Urinary bladder (tissue), 3 donors: ENCODE measurements at regions not wholly inside any gene's neighbourhood (a gene's known extent, or its start where the extent isn't known, plus 50 kb on each side); places are given as distances from the start of the nearest gene placed in this dataset.

ENCODE experiments used
- DNase-seq: peaks from one replicate; pipeline ENCODE4 v3.0.0-alpha.2; 2015; ENCODE audit errors: extremely low spot score
- H3K27ac ChIP-seq: one replicate; pipeline ENCODE4 v1.5.1; 2013; ENCODE audit warnings: low read depth, mild to moderate bottlenecking, moderate library complexity
- H3K36me3 ChIP-seq: one replicate; pipeline ENCODE4 v1.6.1; 2013; ENCODE audit warnings: mild to moderate bottlenecking, moderate library complexity; ENCODE audit not compliant: insufficient read depth
- H3K4me1 ChIP-seq: one replicate; pipeline ENCODE4 v1.6.1; 2013; ENCODE audit warnings: mild to moderate bottlenecking, moderate library complexity; ENCODE audit not compliant: insufficient read depth
- H3K4me3 ChIP-seq: one replicate; pipeline ENCODE4 v1.5.1; 2013; ENCODE audit warnings: low read depth, low read length
- WGBS: extraction: QIAGEN DNeasy Blood & Tissue Kit; methylation state at CpG from one replicate; pipeline ENCODE4 v1.1.7; 2013; 5-methylcytosine and 5-hydroxymethylcytosine counted together
- donor health status: healthy with polysubstance abuse.
- donor health status: healthy.

GRCh38 chr16:82567175-82567574 is 59.6 kb upstream of the CDH13 start:
- Histone ChIP-seq H3K27ac (no peak overlapping the region), H3K4me1 (no peaks in the 10 kb centered on the region), H3K36me3 (no peaks in the 10 kb centered on the region), H3K4me3 (no peak overlapping the region)
- WGBS, result 62% methylated on average over 5 of the region's 5 CpGs
- DNase-seq, result no peak

GRCh38 chr16:82563401-82563800 is 63.4 kb upstream of the CDH13 start:
- Histone ChIP-seq H3K4me3 (no peak overlapping the region), H3K36me3 (no peaks in the 10 kb centered on the region), H3K4me1 (no peaks in the 10 kb centered on the region), H3K27ac (no peak overlapping the region)
- DNase-seq, result no peak
- WGBS, result 78% methylated on average over 3 of the region's 3 CpGs

- 76% methylated on average over 4 of the region's 4 CpGs for WGBS
- no peaks in the 10 kb centered on the region for H3K4me1 ChIP-seq
- DNase-seq, result no peak
- no peak overlapping the region for H3K4me3 ChIP-seq
- H3K36me3 ChIP-seq, result no peaks in the 10 kb centered on the region
- H3K27ac ChIP-seq, result no peak overlapping the region
Measured at GRCh38 chr16:82562183-82562683, 64.5 kb upstream of the CDH13 start.

- Histone ChIP-seq H3K4me3 (no peak overlapping the region), H3K4me1 (no peaks in the 10 kb centered on the region), H3K27ac (no peak overlapping the region), H3K36me3 (no peaks in the 10 kb centered on the region)
- WGBS, result 70% methylated on average over 7 of the region's 7 CpGs
- no peak for DNase-seq
Measured at GRCh38 chr16:82560805-82561325, 65.9 kb upstream of the CDH13 start.

- no peak for DNase-seq
- Histone ChIP-seq H3K4me3 (no peak overlapping the region), H3K36me3 (no peaks in the 10 kb centered on the region), H3K27ac (no peak overlapping the region), H3K4me1 (no peaks in the 10 kb centered on the region)
- 41% methylated on average over 12 of the region's 12 CpGs for WGBS
Measured at GRCh38 chr16:82544378-82545160, 82.2 kb upstream of the CDH13 start.

GRCh38 chr16:82542714-82543113 is 84.1 kb upstream of the CDH13 start:
- 75% methylated on average over 1 of the region's 1 CpG for WGBS
- H3K36me3 ChIP-seq, result no peaks in the 10 kb centered on the region

GRCh38 chr16:82541103-82541502 is 85.7 kb upstream of the CDH13 start:
- 81% methylated on average over 5 of the region's 5 CpGs for whole genome bisulfite sequencing
- Histone ChIP-seq H3K27ac (no peak overlapping the region), H3K36me3 (no peaks in the 10 kb centered on the region), H3K4me3 (no peak overlapping the region), H3K4me1 (no peaks in the 10 kb centered on the region)
- DNase-seq, result no peak

More at GRCh38 chr16:82542714-82543113, 84.1 kb upstream of the CDH13 start:
- no peak overlapping the region for H3K27ac ChIP-seq
- H3K4me1 ChIP-seq, result no peaks in the 10 kb centered on the region
- DNase-seq, result no peak
- H3K4me3 ChIP-seq, result no peak overlapping the region

- H3K4me3 ChIP-seq, result no peak overlapping the region
- H3K27ac ChIP-seq, result no peak overlapping the region
- no peaks in the 10 kb centered on the region for H3K4me1 ChIP-seq
- 60% methylated on average over 2 of the region's 2 CpGs for WGBS
- no peak for DNase-seq
- no peaks in the 10 kb centered on the region for H3K36me3 ChIP-seq
Measured at GRCh38 chr16:82535764-82536163, 91.0 kb upstream of the CDH13 start.

GRCh38 chr16:82535262-82535661 is 91.5 kb upstream of the CDH13 start:
- 73% methylated on average over 4 of the region's 4 CpGs for WGBS
- Histone ChIP-seq H3K27ac (no peak overlapping the region), H3K4me1 (no peaks in the 10 kb centered on the region), H3K4me3 (no peak overlapping the region), H3K36me3 (no peaks in the 10 kb centered on the region)
- DNase-seq, result no peak

GRCh38 chr16:82533189-82533588 is 93.6 kb upstream of the CDH13 start:
- WGBS, result 47% methylated on average over 4 of the region's 4 CpGs
- H3K4me1 ChIP-seq, result no peaks in the 10 kb centered on the region

GRCh38 chr16:82530883-82531282 is 95.9 kb upstream of the CDH13 start:
- H3K4me3 ChIP-seq, result no peak overlapping the region
- no peaks in the 10 kb centered on the region for H3K36me3 ChIP-seq
- DNase-seq, result no peak
- no peaks in the 10 kb centered on the region for H3K4me1 ChIP-seq
- no peak overlapping the region for H3K27ac ChIP-seq
- WGBS, result 82% methylated on average over 2 of the region's 2 CpGs

More at GRCh38 chr16:82533189-82533588, 93.6 kb upstream of the CDH13 start:
- H3K36me3 ChIP-seq, result no peaks in the 10 kb centered on the region
- DNase-seq, result no peak
- no peak overlapping the region for H3K4me3 ChIP-seq
- H3K27ac ChIP-seq, result no peak overlapping the region

- Histone ChIP-seq H3K4me1 (no peaks in the 10 kb centered on the region), H3K36me3 (no peaks in the 10 kb centered on the region), H3K27ac (no peak overlapping the region), H3K4me3 (no peak overlapping the region)
- DNase-seq, result no peak
- whole genome bisulfite sequencing, result 83% methylated on average over 7 of the region's 7 CpGs
Measured at GRCh38 chr16:82527101-82527500, 99.7 kb upstream of the CDH13 start.

- Histone ChIP-seq H3K27ac (no peak overlapping the region), H3K36me3 (no peaks in the 10 kb centered on the region), H3K4me1 (no peaks in the 10 kb centered on the region), H3K4me3 (no peak overlapping the region)
- 55% methylated on average over 1 of the region's 1 CpG for WGBS
- no peak for DNase-seq
Measured at GRCh38 chr16:82524976-82525375, 101.8 kb upstream of the CDH13 start.

GRCh38 chr16:82523815-82524214 is 103.0 kb upstream of the CDH13 start:
- DNase-seq, result no peak
- H3K4me3 ChIP-seq, result no peak overlapping the region
- H3K36me3 ChIP-seq, result no peaks in the 10 kb centered on the region
- WGBS, result 59% methylated on average over 1 of the region's 1 CpG
- no peak overlapping the region for H3K27ac ChIP-seq
- no peaks in the 10 kb centered on the region for H3K4me1 ChIP-seq
